Gastrocnemius medialis (tissue), 4 donors: ENCODE measurements at regions not wholly inside any gene's neighbourhood (a gene's known extent, or its start where the extent isn't known, plus 50 kb on each side); places are given as distances from the start of the nearest gene placed in this dataset.

Experiments used
- CTCF ChIP-seq, 5 experiments: fragments of 450-650 bp in 3 of 5; fragments of 200-600 bp in 2 of 5; sonication (generic) in 2 of 5; IDR thresholded peaks in 4 of 5; conservative IDR thresholded peaks in 1 of 5; 1 replicate in 4 of 5; 2 replicates in 1 of 5; pipeline ENCODE4 v1.5.1; 2016 to 2019; ENCODE audit warnings: antibody characterized with exemption in 5 of 5, mild to moderate bottlenecking in 3 of 5, moderate library complexity in 3 of 5
- POLR2A ChIP-seq, 2 donors: fragments of 450-650 bp; IDR thresholded peaks; one replicate each; pipeline ENCODE4 v1.6.1; 2017; ENCODE audit warnings: antibody characterized with exemption in 2 of 2, mild to moderate bottlenecking in 2 of 2, moderate library complexity in 2 of 2

DNA sequence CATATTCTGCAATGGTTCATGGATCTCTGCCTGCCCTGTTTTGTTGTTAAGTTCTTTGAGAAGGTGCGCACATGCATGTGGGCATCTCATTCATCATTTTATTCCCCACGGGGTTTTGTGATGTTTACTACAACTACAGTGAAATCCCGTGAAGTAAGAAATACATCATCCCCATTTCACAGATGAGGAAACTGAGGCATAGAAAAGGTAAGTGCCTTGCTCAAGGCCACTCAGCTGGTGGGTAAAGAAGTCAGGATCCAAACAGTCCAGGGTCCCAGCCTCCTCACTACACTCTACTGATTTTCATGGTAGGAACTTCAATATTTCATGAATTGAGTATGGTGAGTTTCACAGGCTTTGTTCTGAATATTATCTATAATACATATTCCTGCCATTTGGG lies 72.6 kb downstream of the CYP26A1 start:
- no peak for TF ChIP-seq POLR2A (IDR thresholded peaks at IDR 0.05)
- TF ChIP-seq CTCF (IDR thresholded peaks at IDR 0.05 in 4 of 5, conservative IDR thresholded peaks at IDR 0.05 in 1 of 5) = no peak
